ENCODE measurements at regions not wholly inside any gene's neighbourhood (a gene's known extent, or its start where the extent isn't known, plus 50 kb on each side); places are given as distances from the start of the nearest gene placed in this dataset.

- TF ChIP-seq TFDP1 (CRISPR knock-in tag; IDR thresholded peaks at IDR 0.05; ENCODE audit: borderline replicate concordance) = no peak
- TF ChIP-seq RFXANK (CRISPR knock-in tag; IDR thresholded peaks at IDR 0.05) = no peak
- TF ChIP-seq AFF4 (CRISPR knock-in tag; IDR thresholded peaks at IDR 0.05) = no peak
- TF ChIP-seq KDM4B (CRISPR knock-in tag; IDR thresholded peaks at IDR 0.05) = no peak
- TF ChIP-seq PBX2 (CRISPR knock-in tag; IDR thresholded peaks at IDR 0.05) = no peak
These were observed 273.4 kb upstream of the CDH7 start (continued) for GRCh38 chr18:65477455-65477854.

GRCh38 chr18:65468881-65469280 lies 281.9 kb upstream of the CDH7 start:
- FAIRE-seq (no peak), DNase-seq (ENCODE audit: low spot score) (no peak), ATAC-seq (no peak)
- H3K4me1 ChIP-seq (ENCODE audit: insufficient read depth, low read length) = no peaks in the 10 kb centered on the region
- H3K36me3 ChIP-seq (replicated peaks in 1 of 2; ENCODE audit: control insufficient read depth in 1 of 2, insufficient read depth in 2 of 2, low read length in 2 of 2) = no peaks in the 10 kb centered on the region
- H3K27me3 ChIP-seq (ENCODE audit: control insufficient read depth in 1 of 2, insufficient read depth in 2 of 2, low read length in 2 of 2) = no peaks in the 10 kb centered on the region
- in situ Hi-C loops (cut with HindIII; ENCODE audit: extremely low pct_ligation_motif_present, low pct_unique_long_range_greater_than_20kb) = no loop called here
- BruUV-seq (replicated peaks) = no TSS peak
- POLR2A ChIA-PET = no interaction called here
- CTCF ChIA-PET (ENCODE audit: low intra/inter-chr PET ratio, low total read pairs) = no interaction called here
- no peaks in the 10 kb centered on the region for H4K20me1 ChIP-seq (ENCODE audit: insufficient read depth, low read length)
- H3K27ac ChIP-seq (ENCODE audit: extremely low read length, insufficient read depth, low read length) = no peak overlapping the region
- no peak overlapping the region for H2AFZ ChIP-seq (ENCODE audit: low read length)
- no peaks in the 10 kb centered on the region; the same call in 1 of the 2 replicates for H3K9me3 ChIP-seq (ENCODE audit: low read length)
- no peaks in the 10 kb centered on the region for H3K79me2 ChIP-seq (ENCODE audit: insufficient read depth, low read length)
- WGBS (ENCODE audit: low lambda C conversion rate) = 0% methylated on average over 3 of the region's 3 CpGs
- no peak overlapping the region for H3K4me2 ChIP-seq (ENCODE audit: low read depth, low read length)
- intact Hi-C loops (cut with micrococcal nuclease; ENCODE audit: unreplicated experiment) = no loop called here
- H3K9ac ChIP-seq (ENCODE audit: insufficient read depth, low read depth, low read length) = no peak overlapping the region
- no peak overlapping the region for H3K4me3 ChIP-seq (replicated peaks in 1 of 3; ENCODE audit: insufficient read depth in 1 of 3, low read depth in 2 of 3, low read length in 3 of 3)
- TF ChIP-seq ZNF713 (CRISPR knock-in tag; IDR thresholded peaks at IDR 0.05) (no peak), ZNF563 (CRISPR knock-in tag; IDR thresholded peaks at IDR 0.05) (no peak), EHMT2 (IDR thresholded peaks at IDR 0.05; ENCODE audit: borderline replicate concordance, low read depth, low read length) (no peak), FOXP4 (CRISPR knock-in tag; IDR thresholded peaks at IDR 0.05) (no peak), GATA4 (IDR thresholded peaks at IDR 0.05; ENCODE audit: borderline replicate concordance, low read depth) (no peak), SIN3B (IDR thresholded peaks at IDR 0.05; ENCODE audit: low read length) (no peak), ZNF83 (CRISPR knock-in tag; IDR thresholded peaks at IDR 0.05; ENCODE audit: borderline replicate concordance) (no peak), NFYB (CRISPR knock-in tag; IDR thresholded peaks at IDR 0.05) (no peak), FOXJ3 (CRISPR knock-in tag; IDR thresholded peaks at IDR 0.05; ENCODE audit: borderline replicate concordance) (no peak), ZNF501 (CRISPR knock-in tag; IDR thresholded peaks at IDR 0.05) (no peak), ZSCAN5A (CRISPR knock-in tag; IDR thresholded peaks at IDR 0.05; ENCODE audit: borderline replicate concordance) (no peak)
